GM12878 (cell line): ENCODE measurements at regions not wholly inside any gene's neighbourhood (a gene's known extent, or its start where the extent isn't known, plus 50 kb on each side); places are given as distances from the start of the nearest gene placed in this dataset.

Experiments
- ATAC-seq: fragments of 200-7000 bp; cut with Tn5 transposase; 3 replicates; pipeline ENCODE4 v1.9.1; 2020; ENCODE audit warnings: mild to moderate bottlenecking, moderate library complexity
- BruUV-seq: library from RNA; stranded (reverse); fragments of 400-500 nt; replicated peaks from 2 replicates; lab custom pipeline; 2021; lab: Mats Ljungman, UMichigan
- CTCF ChIA-PET: fragments of 300-600 bp; sonication (Branson Sonifier 250); formaldehyde crosslinking; extraction: SDS; loops from one replicate; lab custom pipeline; 2021; ENCODE audit warnings: inconsistent platforms; lab: Yijun Ruan, JAX
- POLR2A ChIA-PET: fragments of 350-600 bp; formaldehyde crosslinking; extraction: SDS; loops from one replicate; lab custom pipeline; 2021; ENCODE audit warnings: inconsistent platforms; lab: Charles Lee
- RAD21 ChIA-PET: fragments of 300-600 bp; sonication (Branson Sonifier 250); formaldehyde crosslinking; loops from one replicate; lab custom pipeline; 2023; ENCODE audit warnings: antibody characterized with exemption; ENCODE audit not compliant: unreplicated experiment; lab: Charles Lee
- SMC1A ChIA-PET: fragments of 300-600 bp; sonication (Branson Sonifier 250); formaldehyde crosslinking; loops from one replicate; lab custom pipeline; 2023; ENCODE audit not compliant: unreplicated experiment, uncharacterized antibody; lab: Charles Lee
- DNase-seq: peaks from one replicate; pipeline ENCODE4 v3.0.0-alpha.2; 2011; ENCODE audit warnings: low read depth, low spot score
- FAIRE-seq: peaks from 3 replicates; lab custom pipeline; 2011; peaks lifted over from hg19 to GRCh38; lab: Jason Lieb, UNC
- H2AFZ ChIP-seq: 2 replicates; pipeline ENCODE4 v1.6.0; 2011; ENCODE audit warnings: low read depth, low read length, control low read depth; ENCODE audit not compliant: control insufficient read depth
- H3K27ac ChIP-seq: 2 replicates; pipeline ENCODE4 v1.5.1; 2011; ENCODE audit warnings: control low read depth; ENCODE audit not compliant: control insufficient read depth, insufficient read depth
- H3K27me3 ChIP-seq, 2 experiments: replicated peaks in 1 of 2; 2 replicates each; pipeline versions ENCODE4 v1.6.0 to v1.6.1; 2011; ENCODE audit warnings: low read length in 1 of 2; ENCODE audit not compliant: control insufficient read depth in 2 of 2, insufficient read depth in 2 of 2
- H3K36me3 ChIP-seq, 2 experiments: 2 replicates each; pipeline ENCODE4 v1.5.1; 2011; ENCODE audit warnings: low read length in 1 of 2; ENCODE audit not compliant: control insufficient read depth in 2 of 2, insufficient read depth in 2 of 2
- H3K4me1 ChIP-seq: 2 replicates; pipeline ENCODE4 v1.6.1; 2011; ENCODE audit warnings: mild to moderate bottlenecking, low read length, moderate library complexity, mixed read lengths; ENCODE audit not compliant: control insufficient read depth, insufficient read depth
- H3K4me2 ChIP-seq: 2 replicates; pipeline ENCODE4 v1.6.0; 2011; ENCODE audit warnings: control low read depth; ENCODE audit not compliant: control insufficient read depth, insufficient read depth
- H3K4me3 ChIP-seq: fragments of 200-600 bp; sonication (generic); 2 replicates; pipeline ENCODE4 v1.5.1; 2016
- H3K79me2 ChIP-seq: 2 replicates; pipeline ENCODE4 v1.6.0; 2011; ENCODE audit warnings: low read length; ENCODE audit not compliant: control insufficient read depth, insufficient read depth
- H3K9ac ChIP-seq: 2 replicates; pipeline ENCODE4 v1.8.0; 2011; ENCODE audit warnings: low read length, control low read depth, mixed read lengths; ENCODE audit not compliant: control insufficient read depth, insufficient read depth
- H3K9me3 ChIP-seq: replicated peaks from 3 replicates; pipeline ENCODE4 v1.5.1; 2011; ENCODE audit warnings: mild to moderate bottlenecking, low read length; ENCODE audit not compliant: control insufficient read depth, insufficient read depth
- H4K20me1 ChIP-seq: 2 replicates; pipeline ENCODE4 v1.6.0; 2011; ENCODE audit not compliant: control insufficient read depth, insufficient read depth
- ATF3 ChIP-seq: IDR thresholded peaks from 2 replicates; pipeline ENCODE4 v1.6.1; 2011; ENCODE audit warnings: low read depth, mild to moderate bottlenecking, low read length, moderate library complexity, borderline replicate concordance; ENCODE audit errors: extremely low read depth
- CREB1 ChIP-seq: IDR thresholded peaks from 2 replicates; pipeline ENCODE4 v1.6.1; 2012; ENCODE audit warnings: low read depth, mild to moderate bottlenecking, inconsistent platforms
- EGR1 ChIP-seq, 2 experiments: IDR thresholded peaks; 1 replicate in 1 of 2; 2 replicates in 1 of 2; pipeline ENCODE4 v1.6.1; 2011 to 2012; ENCODE audit warnings: low read depth in 2 of 2, low read length in 2 of 2, borderline replicate concordance in 1 of 2, mild to moderate bottlenecking in 1 of 2, moderate library complexity in 1 of 2
- GATAD2B ChIP-seq: fragments of 450-650 bp; conservative IDR thresholded peaks from 2 replicates; pipeline ENCODE4 v1.6.1; 2017; ENCODE audit warnings: low read depth, mild to moderate bottlenecking, moderate library complexity
- HSF1 ChIP-seq: fragments of 150-350 bp; IDR thresholded peaks from 2 replicates; pipeline ENCODE4 v1.6.1; 2014; ENCODE audit warnings: mild to moderate bottlenecking, low read depth, low read length
- KDM1A ChIP-seq: fragments of 200-600 bp; sonication (generic); IDR thresholded peaks from 2 replicates; pipeline ENCODE4 v1.6.1; 2016; ENCODE audit warnings: borderline replicate concordance
- PBX3 ChIP-seq: IDR thresholded peaks from 2 replicates; pipeline ENCODE4 v1.6.1; 2011; ENCODE audit warnings: mild to moderate bottlenecking, low read depth, low read length, moderate library complexity; ENCODE audit not compliant: insufficient replicate concordance
- PKNOX1 ChIP-seq: fragments of 450-650 bp; IDR thresholded peaks from 2 replicates; pipeline ENCODE4 v1.6.1; 2016; ENCODE audit warnings: mild to moderate bottlenecking
- SIX5 ChIP-seq: IDR thresholded peaks from 2 replicates; pipeline ENCODE4 v1.6.1; 2011; ENCODE audit warnings: mild to moderate bottlenecking, low read depth, low read length, moderate library complexity; ENCODE audit not compliant: severe bottlenecking
- SPI1 ChIP-seq: IDR thresholded peaks from 2 replicates; pipeline ENCODE4 v1.6.1; 2011; ENCODE audit warnings: low read depth, mild to moderate bottlenecking, low read length, moderate library complexity, borderline replicate concordance; ENCODE audit not compliant: insufficient read depth
- ZBTB4 ChIP-seq: fragments of 450-650 bp; formaldehyde crosslinking; IDR thresholded peaks from 2 replicates; pipeline ENCODE4 v1.4.0; 2022; ENCODE audit warnings: mild to moderate bottlenecking, moderate library complexity
- WGBS: methylation state at CpG from one replicate; pipeline ENCODE4 v1.1.6; 2016; ENCODE audit warnings: low lambda C conversion rate; ENCODE audit not compliant: insufficient replicate concordance, insufficient coverage; ENCODE audit errors: missing lambda C conversion rate; 5-methylcytosine and 5-hydroxymethylcytosine counted together
- in situ Hi-C: fragments of 300-500 bp; cut with MboI; formaldehyde crosslinking; loops from 9 replicates; pipeline ENCODE4 v1.14.3; 2018; ENCODE audit warnings: mixed read lengths
- intact Hi-C: fragments of 100-400 bp; cut with micrococcal nuclease; formaldehyde crosslinking; loops from one replicate; pipeline ENCODE4 v1.14.2; 2022; ENCODE audit not compliant: unreplicated experiment

GRCh38 chr7:15757041-15758000 lies 70.8 kb upstream of the MEOX2 start (continued):
- TF ChIP-seq PKNOX1 (no peak), KDM1A (no peak), SPI1 (no peak), PBX3 (no peak), GATAD2B (no peak)

GRCh38 chr7:15755061-15755460 lies 68.6 kb upstream of the MEOX2 start:
- Histone ChIP-seq H3K9me3 (no peaks in the 10 kb centered on the region), H3K27me3 (no peaks in the 10 kb centered on the region), H3K36me3 (no peaks in the 10 kb centered on the region), H4K20me1 (no peaks in the 10 kb centered on the region), H2AFZ (no peak overlapping the region), H3K27ac (no peak overlapping the region), H3K4me1 (no peaks in the 10 kb centered on the region), H3K79me2 (no peaks in the 10 kb centered on the region), H3K4me2 (no peak overlapping the region), H3K4me3 (no peak overlapping the region), H3K9ac (no peak overlapping the region)
- POLR2A ChIA-PET = no interaction called here
- DNase-seq (no peak), FAIRE-seq (no peak), ATAC-seq (no peak)
- SMC1A ChIA-PET = no interaction called here
- RAD21 ChIA-PET = no interaction called here
- in situ Hi-C loops (no loop called here), intact Hi-C loops (no loop called here)
- no TSS peak for BruUV-seq
- CTCF ChIA-PET = no interaction called here
- WGBS = 19% methylated on average over 2 of the region's 2 CpGs
- TF ChIP-seq SIX5 (no peak), CREB1 (no peak), EGR1 (IDR thresholded peaks at IDR 0.05; ENCODE audit: borderline replicate concordance in 1 of 2, low read depth in 2 of 2, low read length in 2 of 2) (no peak), ZBTB4 (CRISPR knock-in tag) (no peak), HSF1 (no peak), ATF3 (no peak)
